GM18951 (cell line): ENCODE measurements at regions not wholly inside any gene's neighbourhood (a gene's known extent, or its start where the extent isn't known, plus 50 kb on each side); places are given as distances from the start of the nearest gene placed in this dataset.

Experiments
- POLR2A ChIP-seq: IDR thresholded peaks from 4 replicates; pipeline ENCODE4 v1.6.1; 2011; ENCODE audit warnings: mild to moderate bottlenecking; ENCODE audit not compliant: insufficient read length, insufficient read depth; ENCODE audit errors: extremely low read depth
- in situ Hi-C: fragments of 300-500 bp; cut with MboI; formaldehyde crosslinking; loops from one replicate; pipeline ENCODE4 v1.12.0; 2022; ENCODE audit warnings: low sequenced_read_pairs, mixed read lengths, inconsistent platforms; ENCODE audit not compliant: unreplicated experiment

GRCh38 chr13:50446611-50447010 lies 396.9 kb downstream of the DLEU7 start:
- no peak for TF ChIP-seq POLR2A
- in situ Hi-C loops = no loop called here

- no peak for TF ChIP-seq POLR2A
- in situ Hi-C loops = no loop called here
These were observed 394.9 kb downstream of the DLEU7 start for GRCh38 chr13:50448535-50448998.

GRCh38 chr13:50449465-50449864 lies 394.0 kb downstream of the DLEU7 start:
- in situ Hi-C loops = no loop called here
- no peak for TF ChIP-seq POLR2A

GRCh38 chr13:50450279-50450678 lies 393.2 kb downstream of the DLEU7 start:
- in situ Hi-C loops = no loop called here

GRCh38 chr13:50451609-50452008 lies 391.9 kb downstream of the DLEU7 start:
- in situ Hi-C loops = no loop called here
- no peak for TF ChIP-seq POLR2A

More at GRCh38 chr13:50450279-50450678, 393.2 kb downstream of the DLEU7 start:
- no peak for TF ChIP-seq POLR2A

GRCh38 chr13:50452028-50452427 lies 391.5 kb downstream of the DLEU7 start:
- TF ChIP-seq POLR2A = no peak
- in situ Hi-C loops = no loop called here

DNA sequence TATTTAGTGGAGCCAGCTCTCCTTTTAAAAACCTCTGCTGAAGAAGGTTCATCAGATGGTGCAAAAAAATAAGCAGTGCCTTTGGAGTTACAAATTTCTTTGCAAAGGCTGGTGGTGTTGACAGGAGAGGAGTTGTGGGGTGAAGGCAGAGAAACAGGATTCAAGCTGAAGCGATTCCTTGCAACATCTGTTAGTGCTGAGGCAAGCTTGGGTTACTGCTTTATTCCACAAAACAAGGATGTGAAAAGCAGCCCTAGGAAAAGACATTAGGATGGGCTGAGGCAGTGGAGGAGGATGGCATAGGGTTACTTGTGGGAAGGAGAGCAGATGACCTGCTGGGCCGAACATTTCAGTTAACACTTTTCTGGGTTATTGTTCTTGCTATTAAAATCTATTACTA lies 390.7 kb downstream of the DLEU7 start:
- in situ Hi-C loops = no loop called here
- no peak for TF ChIP-seq POLR2A

DNA sequence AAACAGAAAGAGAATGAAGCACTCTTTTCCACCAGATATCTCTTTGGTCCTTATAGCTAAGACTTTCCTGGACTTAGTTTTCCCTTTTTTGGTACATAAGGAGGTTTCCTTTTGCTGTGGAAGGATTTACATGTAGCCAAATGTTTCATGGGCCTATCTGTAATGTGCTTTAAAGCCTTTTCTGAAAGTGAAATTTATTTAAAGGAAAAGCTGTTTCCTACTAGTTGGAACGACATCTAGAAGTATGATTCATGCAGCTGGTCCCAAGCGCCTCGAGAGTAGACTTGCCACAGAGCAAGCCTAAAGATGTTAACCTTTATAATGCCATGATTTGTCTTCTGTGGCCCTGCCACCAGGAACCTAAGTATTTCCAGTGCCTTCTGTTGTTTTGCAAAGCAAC lies 390.3 kb downstream of the DLEU7 start:
- in situ Hi-C loops = no loop called here
- no peak for TF ChIP-seq POLR2A

DNA sequence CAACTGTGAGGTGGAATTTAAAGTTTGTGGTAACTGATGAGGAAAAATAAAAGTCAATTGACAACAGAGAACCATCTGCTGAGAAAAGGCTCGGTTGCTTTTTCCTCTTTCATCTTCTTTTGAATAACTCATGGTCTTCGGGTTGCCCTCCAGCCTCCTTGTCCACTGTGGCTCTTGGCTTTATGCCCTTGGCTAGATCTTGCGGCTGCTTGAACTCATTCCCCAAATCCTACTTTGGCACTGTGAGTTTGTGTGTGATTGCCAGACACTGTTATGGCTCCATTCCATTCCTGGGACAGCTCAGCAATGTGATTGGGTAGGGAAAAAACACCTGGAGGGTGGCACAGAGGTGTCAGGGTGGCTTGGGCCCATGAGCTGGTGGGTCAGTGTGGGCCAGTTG lies 387.4 kb downstream of the DLEU7 start:
- in situ Hi-C loops = no loop called here
- no peak for TF ChIP-seq POLR2A

- no peak for TF ChIP-seq POLR2A
- in situ Hi-C loops = no loop called here
These were observed 385.8 kb downstream of the DLEU7 start for GRCh38 chr13:50457415-50458393.

GRCh38 chr13:50459046-50459445 lies 384.4 kb downstream of the DLEU7 start:
- no peak for TF ChIP-seq POLR2A

GRCh38 chr13:50459658-50460057 lies 383.8 kb downstream of the DLEU7 start:
- in situ Hi-C loops = no loop called here
- no peak for TF ChIP-seq POLR2A

More at GRCh38 chr13:50459046-50459445, 384.4 kb downstream of the DLEU7 start:
- in situ Hi-C loops = no loop called here

GRCh38 chr13:50460358-50460757 lies 383.1 kb downstream of the DLEU7 start:
- TF ChIP-seq POLR2A = no peak
- in situ Hi-C loops = no loop called here

- in situ Hi-C loops = no loop called here
These were observed 382.3 kb downstream of the DLEU7 start for GRCh38 chr13:50461189-50461588.

GRCh38 chr13:50463719-50464118 lies 379.8 kb downstream of the DLEU7 start:
- in situ Hi-C loops = no loop called here
- TF ChIP-seq POLR2A = no peak

More at GRCh38 chr13:50461189-50461588, 382.3 kb downstream of the DLEU7 start:
- TF ChIP-seq POLR2A = no peak
